GM21576 (cell line): ENCODE measurements at regions not wholly inside any gene's neighbourhood (a gene's known extent, or its start where the extent isn't known, plus 50 kb on each side); places are given as distances from the start of the nearest gene placed in this dataset.

Experiments used
- ATAC-seq: cut with Tn5 transposase; IDR thresholded peaks from one replicate; pipeline ENCODE4 v1.9.1; 2021; ENCODE audit warnings: mild to moderate bottlenecking, moderate library complexity; ENCODE audit not compliant: unreplicated experiment

- ATAC-seq, result no peak
These were observed 199.0 kb downstream of the KATNAL1 start for GRCh38 chr13:30108216-30108912.

GRCh38 chr13:30107521-30108136 lies 199.7 kb downstream of the KATNAL1 start:
- ATAC-seq, result no peak

- ATAC-seq, result no peak
These were observed 200.2 kb downstream of the KATNAL1 start for GRCh38 chr13:30107121-30107520.

- no peak for ATAC-seq
These were observed 202.0 kb downstream of the KATNAL1 start for GRCh38 chr13:30105381-30105780.

- no peak for ATAC-seq
These were observed 204.1 kb downstream of the KATNAL1 start for GRCh38 chr13:30103161-30103840.

GRCh38 chr13:30100226-30100625 lies 207.1 kb downstream of the KATNAL1 start:
- ATAC-seq, result no peak

GRCh38 chr13:30097701-30098100 lies 209.7 kb downstream of the KATNAL1 start:
- ATAC-seq, result no peak

GRCh38 chr13:30097089-30097488 lies 210.3 kb downstream of the KATNAL1 start:
- ATAC-seq, result no peak

- ATAC-seq, result no peak
These were observed 213.3 kb downstream of the KATNAL1 start for GRCh38 chr13:30094015-30094414.

GRCh38 chr13:30093236-30093635 lies 214.1 kb downstream of the KATNAL1 start:
- ATAC-seq, result no peak

GRCh38 chr13:30091691-30092090 lies 215.7 kb downstream of the KATNAL1 start:
- no peak for ATAC-seq

GRCh38 chr13:30091035-30091434 lies 216.3 kb downstream of the KATNAL1 start:
- no peak for ATAC-seq

GRCh38 chr13:30088312-30088855 lies 219.0 kb downstream of the KATNAL1 start:
- ATAC-seq, result no peak

GRCh38 chr13:30085087-30085486 lies 222.3 kb downstream of the KATNAL1 start:
- ATAC-seq, result no peak

- no peak for ATAC-seq
These were observed 225.0 kb downstream of the KATNAL1 start for GRCh38 chr13:30082391-30082790.

- no peak for ATAC-seq
These were observed 226.0 kb downstream of the KATNAL1 start for GRCh38 chr13:30081331-30081730.

- no peak for ATAC-seq
These were observed 227.8 kb downstream of the KATNAL1 start for GRCh38 chr13:30079501-30079900.

- ATAC-seq, result no peak
These were observed 227.6 kb upstream of the UBL3 start for GRCh38 chr13:30078059-30078458.

GRCh38 chr13:30077240-30077735 lies 226.9 kb upstream of the UBL3 start:
- no peak for ATAC-seq

GRCh38 chr13:30074955-30075614 lies 224.7 kb upstream of the UBL3 start:
- ATAC-seq, result no peak

GRCh38 chr13:30074431-30074830 lies 224.0 kb upstream of the UBL3 start:
- no peak for ATAC-seq
